ENCODE measurements at regions not wholly inside any gene's neighbourhood (a gene's known extent, or its start where the extent isn't known, plus 50 kb on each side); places are given as distances from the start of the nearest gene placed in this dataset.

DNA sequence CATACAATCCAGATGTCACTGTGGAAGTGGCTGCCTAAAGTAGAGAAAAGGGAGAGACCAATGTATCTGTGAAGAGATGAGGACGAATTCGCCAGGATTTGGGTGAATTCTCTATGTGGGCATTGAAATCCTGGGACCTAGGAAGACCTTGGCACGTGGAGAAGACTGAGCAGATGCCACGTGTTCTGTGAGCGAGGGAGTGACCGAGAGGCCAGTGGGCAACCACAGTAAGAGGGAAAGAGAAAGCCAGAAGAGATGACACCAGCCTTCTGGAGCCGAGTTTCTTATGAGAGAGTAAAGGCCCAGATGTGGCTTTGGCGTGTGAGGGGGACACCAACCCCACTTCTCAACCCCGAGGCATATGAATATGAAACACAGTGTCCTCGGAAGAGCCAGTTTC is 228.1 kb downstream of the BUD13 start:
- TF ChIP-seq, protein P1, sequence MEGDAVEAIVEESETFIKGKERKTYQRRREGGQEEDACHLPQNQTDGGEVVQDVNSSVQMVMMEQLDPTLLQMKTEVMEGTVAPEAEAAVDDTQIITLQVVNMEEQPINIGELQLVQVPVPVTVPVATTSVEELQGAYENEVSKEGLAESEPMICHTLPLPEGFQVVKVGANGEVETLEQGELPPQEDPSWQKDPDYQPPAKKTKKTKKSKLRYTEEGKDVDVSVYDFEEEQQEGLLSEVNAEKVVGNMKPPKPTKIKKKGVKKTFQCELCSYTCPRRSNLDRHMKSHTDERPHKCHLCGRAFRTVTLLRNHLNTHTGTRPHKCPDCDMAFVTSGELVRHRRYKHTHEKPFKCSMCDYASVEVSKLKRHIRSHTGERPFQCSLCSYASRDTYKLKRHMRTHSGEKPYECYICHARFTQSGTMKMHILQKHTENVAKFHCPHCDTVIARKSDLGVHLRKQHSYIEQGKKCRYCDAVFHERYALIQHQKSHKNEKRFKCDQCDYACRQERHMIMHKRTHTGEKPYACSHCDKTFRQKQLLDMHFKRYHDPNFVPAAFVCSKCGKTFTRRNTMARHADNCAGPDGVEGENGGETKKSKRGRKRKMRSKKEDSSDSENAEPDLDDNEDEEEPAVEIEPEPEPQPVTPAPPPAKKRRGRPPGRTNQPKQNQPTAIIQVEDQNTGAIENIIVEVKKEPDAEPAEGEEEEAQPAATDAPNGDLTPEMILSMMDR (conservative IDR thresholded peaks at IDR 0.05; ENCODE audit: low read depth in 2 of 2), result no peak
- TF ChIP-seq POLR2AphosphoS5 (IDR thresholded peaks at IDR 0.05; ENCODE audit: low read depth) (no peak), EZH2phosphoT487 (IDR thresholded peaks at IDR 0.05; ENCODE audit: unreplicated experiment) (no peak), EZH2 (IDR thresholded peaks at IDR 0.05; ENCODE audit: low read depth, unreplicated experiment) (no peak)
